ENCODE measurements at regions not wholly inside any gene's neighbourhood (a gene's known extent, or its start where the extent isn't known, plus 50 kb on each side); places are given as distances from the start of the nearest gene placed in this dataset.

DNA sequence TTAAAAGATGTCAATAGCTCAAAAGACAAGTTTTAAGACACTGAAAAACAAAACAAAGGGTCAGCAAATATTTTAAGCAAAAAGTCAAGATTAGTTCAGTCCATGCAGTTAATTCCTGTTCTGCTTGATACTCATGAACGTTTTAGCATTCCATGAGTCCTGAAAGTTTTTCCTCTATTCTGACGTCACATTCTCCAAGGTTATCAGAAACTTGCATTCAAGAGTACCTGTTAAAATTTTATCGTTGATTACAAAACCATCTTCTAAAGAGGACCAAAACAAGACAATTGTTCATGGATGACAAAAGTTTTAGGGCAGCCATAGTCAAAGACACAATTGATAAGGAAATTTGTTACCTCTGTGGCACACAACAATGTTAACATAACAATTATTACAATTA, 52.5 kb upstream of the VOPP1 start:
- no peak for DNase-seq

- no peak for DNase-seq
These were observed 51.3 kb upstream of the VOPP1 start for GRCh38 chr7:55623617-55624016.

DNA sequence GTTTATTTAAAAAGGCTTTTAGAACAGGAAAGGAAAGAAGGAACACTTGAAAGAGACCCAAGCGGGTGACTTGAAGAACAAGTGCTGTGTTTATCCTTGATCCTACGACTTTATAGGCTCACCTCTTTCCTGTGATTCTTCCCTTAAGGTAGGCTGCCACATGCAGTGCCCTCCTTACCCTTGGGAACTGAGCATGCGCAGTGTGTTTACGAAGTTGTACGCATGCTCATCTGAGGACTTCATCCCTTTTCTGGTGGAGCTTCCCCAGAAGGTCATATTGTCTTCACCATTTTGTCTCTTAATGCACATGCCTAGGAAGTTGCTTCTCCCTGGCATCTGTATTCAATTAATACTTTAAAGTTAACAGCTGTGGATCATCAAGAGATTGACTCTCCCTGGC, 49.9 kb upstream of the VOPP1 start:
- DNase-seq = no peak

Data from dermis blood vessel endothelial cell (primary cell).